Activated T-helper 1 cell treated with anti-CD3 and anti-CD28 coated beads, Interleukin-12 subunit alpha, Interleukin-12 subunit beta, Interleukin-2, Interleukin-4 antibody, amounts not matched to agents 30 ng/mL and 10 ng/mL and 1 ng/mL, durations not matched to agents 14 hours and 24 hours and 36 hours (primary cell): ENCODE measurements at regions not wholly inside any gene's neighbourhood (a gene's known extent, or its start where the extent isn't known, plus 50 kb on each side); places are given as distances from the start of the nearest gene placed in this dataset.

ENCODE experiments used
- DNase-seq: peaks from one replicate; pipeline ENCODE4 v3.0.0; 2021; ENCODE audit warnings: low spot score
- H3K27ac Mint-ChIP-seq: one replicate; pipeline ENCODE4 v1.8.0; 2021; ENCODE audit warnings: mild to moderate bottlenecking, mixed read lengths
- H3K27me3 Mint-ChIP-seq: one replicate; pipeline ENCODE4 v1.8.0; 2022; ENCODE audit warnings: mild to moderate bottlenecking, moderate library complexity, mixed read lengths; ENCODE audit not compliant: insufficient read depth
- H3K36me3 Mint-ChIP-seq: one replicate; pipeline ENCODE4 v1.8.0; 2021; ENCODE audit warnings: low read depth, mixed read lengths
- H3K4me1 Mint-ChIP-seq: one replicate; pipeline ENCODE4 v1.8.0; 2021; ENCODE audit warnings: low read depth, mixed read lengths
- H3K4me3 Mint-ChIP-seq: one replicate; pipeline ENCODE4 v1.8.0; 2021; ENCODE audit warnings: mild to moderate bottlenecking, moderate library complexity, mixed read lengths
- H3K9me3 Mint-ChIP-seq: one replicate; pipeline ENCODE4 v1.8.0; 2021; ENCODE audit warnings: mixed read lengths
- intact Hi-C: fragments of 100-400 bp; cut with micrococcal nuclease; formaldehyde crosslinking; loops from one replicate; pipeline ENCODE4 v1.15.1; 2024

GRCh38 chr3:106381939-106382335, 513.1 kb upstream of the CBLB start:
- H3K9me3 Mint-ChIP-seq = no peaks in the 10 kb centered on the region
- peaks cover 1% of the 10 kb centered on the region for H3K36me3 Mint-ChIP-seq
- intact Hi-C loops = no loop called here
- no peaks in the 10 kb centered on the region for H3K4me1 Mint-ChIP-seq
- no peak for DNase-seq
- H3K4me3 Mint-ChIP-seq = no peak overlapping the region
- H3K27me3 Mint-ChIP-seq = no peaks in the 10 kb centered on the region
- H3K27ac Mint-ChIP-seq = no peak overlapping the region

- Mint-ChIP-seq H3K27ac (no peak overlapping the region), H3K36me3 (no peaks in the 10 kb centered on the region), H3K4me3 (no peak overlapping the region), H3K9me3 (no peaks in the 10 kb centered on the region), H3K4me1 (no peaks in the 10 kb centered on the region), H3K27me3 (no peaks in the 10 kb centered on the region)
- intact Hi-C loops = no loop called here
- DNase-seq = no peak
Measured at GRCh38 chr3:106386050-106386449, 517.2 kb upstream of the CBLB start.

- H3K36me3 Mint-ChIP-seq = no peaks in the 10 kb centered on the region
- intact Hi-C loops = no loop called here
- peaks cover 6% of the 10 kb centered on the region for H3K9me3 Mint-ChIP-seq
- no peak overlapping the region for H3K4me3 Mint-ChIP-seq
- H3K27me3 Mint-ChIP-seq = no peaks in the 10 kb centered on the region
- no peak overlapping the region for H3K27ac Mint-ChIP-seq
- no peak for DNase-seq
- H3K4me1 Mint-ChIP-seq = no peaks in the 10 kb centered on the region
Measured at GRCh38 chr3:106392915-106393314, 524.1 kb upstream of the CBLB start.

GRCh38 chr3:106397006-106397405, 528.2 kb upstream of the CBLB start:
- no peak for DNase-seq
- intact Hi-C loops = no loop called here
- peaks cover 6% of the 10 kb centered on the region for H3K9me3 Mint-ChIP-seq
- no peaks in the 10 kb centered on the region for H3K36me3 Mint-ChIP-seq
- H3K27ac Mint-ChIP-seq = no peak overlapping the region
- H3K27me3 Mint-ChIP-seq = no peaks in the 10 kb centered on the region
- no peaks in the 10 kb centered on the region for H3K4me1 Mint-ChIP-seq
- no peak overlapping the region for H3K4me3 Mint-ChIP-seq

- intact Hi-C loops = no loop called here
- no peaks in the 10 kb centered on the region for H3K27me3 Mint-ChIP-seq
- no peak for DNase-seq
- no peaks in the 10 kb centered on the region for H3K9me3 Mint-ChIP-seq
- no peak overlapping the region for H3K27ac Mint-ChIP-seq
- no peaks in the 10 kb centered on the region for H3K4me1 Mint-ChIP-seq
- no peak overlapping the region for H3K4me3 Mint-ChIP-seq
- H3K36me3 Mint-ChIP-seq = no peaks in the 10 kb centered on the region
Measured at GRCh38 chr3:106398891-106399600, 530.2 kb upstream of the CBLB start.

GRCh38 chr3:106399761-106400160, 530.9 kb upstream of the CBLB start:
- no peak for DNase-seq
- Mint-ChIP-seq H3K9me3 (no peaks in the 10 kb centered on the region), H3K27ac (no peak overlapping the region), H3K4me3 (no peak overlapping the region), H3K4me1 (no peaks in the 10 kb centered on the region), H3K36me3 (no peaks in the 10 kb centered on the region), H3K27me3 (no peaks in the 10 kb centered on the region)
- intact Hi-C loops = no loop called here

GRCh38 chr3:106401666-106402490, 533.1 kb upstream of the CBLB start:
- Mint-ChIP-seq H3K27ac (no peak overlapping the region), H3K36me3 (no peaks in the 10 kb centered on the region), H3K27me3 (no peaks in the 10 kb centered on the region), H3K4me1 (no peaks in the 10 kb centered on the region), H3K9me3 (no peaks in the 10 kb centered on the region), H3K4me3 (no peak overlapping the region)
- intact Hi-C loops = no loop called here
- DNase-seq = no peak

- Mint-ChIP-seq H3K9me3 (no peaks in the 10 kb centered on the region), H3K27ac (no peak overlapping the region), H3K4me1 (peaks cover 5% of the 10 kb centered on the region), H3K27me3 (no peaks in the 10 kb centered on the region), H3K4me3 (no peak overlapping the region), H3K36me3 (no peaks in the 10 kb centered on the region)
- no peak for DNase-seq
- intact Hi-C loops = no loop called here
Measured at GRCh38 chr3:106403371-106404145, 534.7 kb upstream of the CBLB start.

- H3K27me3 Mint-ChIP-seq = no peaks in the 10 kb centered on the region
- peaks cover 6% of the 10 kb centered on the region for H3K9me3 Mint-ChIP-seq
- peaks cover 2% of the 10 kb centered on the region for H3K36me3 Mint-ChIP-seq
- intact Hi-C loops = no loop called here
- H3K4me1 Mint-ChIP-seq = no peaks in the 10 kb centered on the region
- H3K27ac Mint-ChIP-seq = no peak overlapping the region
- H3K4me3 Mint-ChIP-seq = no peak overlapping the region
- no peak for DNase-seq
Measured at GRCh38 chr3:106413683-106414082, 544.9 kb upstream of the CBLB start.

GRCh38 chr3:106420628-106421027, 551.8 kb upstream of the CBLB start:
- Mint-ChIP-seq H3K36me3 (peaks cover 13% of the 10 kb centered on the region), H3K9me3 (peaks cover 15% of the 10 kb centered on the region), H3K4me1 (peaks cover 26% of the 10 kb centered on the region), H3K27ac (no peak overlapping the region), H3K27me3 (no peaks in the 10 kb centered on the region), H3K4me3 (no peak overlapping the region)
- intact Hi-C loops = loop anchor here (5.0 to 10.0 kb wide), 3 partner anchors 37 to 1874 kb away; partner anchors contain the start of gene HHLA2
- DNase-seq = no peak

GRCh38 chr3:106421426-106421825, 552.6 kb upstream of the CBLB start:
- H3K27ac Mint-ChIP-seq = peak overlapping the region; percentile 37
- no peak for DNase-seq
- intact Hi-C loops = loop anchor here (5.0 to 10.0 kb wide), 3 partner anchors 36 to 1873 kb away; partner anchors contain the start of gene HHLA2
- no peak overlapping the region for H3K4me3 Mint-ChIP-seq
- peaks cover 19% of the 10 kb centered on the region for H3K9me3 Mint-ChIP-seq
- peaks cover 34% of the 10 kb centered on the region for H3K4me1 Mint-ChIP-seq
- H3K36me3 Mint-ChIP-seq = peaks cover 17% of the 10 kb centered on the region
- no peaks in the 10 kb centered on the region for H3K27me3 Mint-ChIP-seq

GRCh38 chr3:106421909-106422308, 553.1 kb upstream of the CBLB start:
- H3K9me3 Mint-ChIP-seq = peaks cover 19% of the 10 kb centered on the region
- peaks cover 34% of the 10 kb centered on the region for H3K4me1 Mint-ChIP-seq
- H3K36me3 Mint-ChIP-seq = peaks cover 17% of the 10 kb centered on the region
- no peak for DNase-seq
- H3K27me3 Mint-ChIP-seq = no peaks in the 10 kb centered on the region
- no peak overlapping the region for H3K4me3 Mint-ChIP-seq
- intact Hi-C loops = loop anchor here (5.0 to 10.0 kb wide), 3 partner anchors 35 to 1873 kb away; partner anchors contain the start of gene HHLA2
- H3K27ac Mint-ChIP-seq = peak overlapping the region; percentile 37
